Right lobe of liver (tissue), 4 donors: ENCODE measurements at regions not wholly inside any gene's neighbourhood (a gene's known extent, or its start where the extent isn't known, plus 50 kb on each side); places are given as distances from the start of the nearest gene placed in this dataset.

ENCODE experiments used
- POLR2A ChIP-seq: fragments of 450-650 bp; IDR thresholded peaks from one replicate; pipeline ENCODE4 v1.6.1; 2017; ENCODE audit warnings: antibody characterized with exemption, mild to moderate bottlenecking
- TF ChIP-seq, protein P1 (sequence below), 4 donors: fragments of 200-600 bp in 3 of 4; fragments of 450-650 bp in 1 of 4; IDR thresholded peaks; one replicate each; pipeline versions ENCODE4 v1.5.1 to v1.8.0; 2016 to 2022; ENCODE audit warnings: antibody characterized with exemption in 4 of 4, mild to moderate bottlenecking in 2 of 4
- donor health status: DM: no; HTN: no; CAD: no.
- donor health status: DM: no; HTN: no; CAD: no.
- donor health status: DM: no; HTN: yes; CAD: no.

DNA sequence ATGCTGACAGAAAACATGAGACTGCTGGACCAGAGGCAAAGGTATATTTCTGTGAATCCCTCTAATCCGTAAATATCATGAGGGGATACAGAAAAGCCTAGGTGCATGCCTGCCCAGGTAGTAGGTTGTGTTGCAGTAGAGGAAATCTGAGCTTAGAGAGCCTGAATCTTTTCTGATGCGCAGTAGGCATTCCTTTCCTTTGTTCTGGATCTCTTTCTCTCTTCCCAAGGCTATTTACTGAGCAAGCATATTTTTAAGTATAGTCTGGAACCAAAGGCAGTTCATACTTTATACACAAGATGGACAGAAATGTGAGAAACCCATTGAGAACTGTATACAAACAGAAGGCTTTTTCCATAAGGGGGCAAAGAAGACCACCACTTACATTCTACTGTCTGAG, 359.3 kb downstream of the TMEM161B start:
- no peak for TF ChIP-seq POLR2A
- TF ChIP-seq, protein P1, sequence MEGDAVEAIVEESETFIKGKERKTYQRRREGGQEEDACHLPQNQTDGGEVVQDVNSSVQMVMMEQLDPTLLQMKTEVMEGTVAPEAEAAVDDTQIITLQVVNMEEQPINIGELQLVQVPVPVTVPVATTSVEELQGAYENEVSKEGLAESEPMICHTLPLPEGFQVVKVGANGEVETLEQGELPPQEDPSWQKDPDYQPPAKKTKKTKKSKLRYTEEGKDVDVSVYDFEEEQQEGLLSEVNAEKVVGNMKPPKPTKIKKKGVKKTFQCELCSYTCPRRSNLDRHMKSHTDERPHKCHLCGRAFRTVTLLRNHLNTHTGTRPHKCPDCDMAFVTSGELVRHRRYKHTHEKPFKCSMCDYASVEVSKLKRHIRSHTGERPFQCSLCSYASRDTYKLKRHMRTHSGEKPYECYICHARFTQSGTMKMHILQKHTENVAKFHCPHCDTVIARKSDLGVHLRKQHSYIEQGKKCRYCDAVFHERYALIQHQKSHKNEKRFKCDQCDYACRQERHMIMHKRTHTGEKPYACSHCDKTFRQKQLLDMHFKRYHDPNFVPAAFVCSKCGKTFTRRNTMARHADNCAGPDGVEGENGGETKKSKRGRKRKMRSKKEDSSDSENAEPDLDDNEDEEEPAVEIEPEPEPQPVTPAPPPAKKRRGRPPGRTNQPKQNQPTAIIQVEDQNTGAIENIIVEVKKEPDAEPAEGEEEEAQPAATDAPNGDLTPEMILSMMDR (IDR thresholded peaks at IDR 0.05): no peak
